Lower leg skin (tissue), 3 donors: ENCODE measurements at regions not wholly inside any gene's neighbourhood (a gene's known extent, or its start where the extent isn't known, plus 50 kb on each side); places are given as distances from the start of the nearest gene placed in this dataset.

Experiments used
- CTCF ChIP-seq, 3 donors: fragments of 450-650 bp; IDR thresholded peaks; one replicate each; pipeline ENCODE4 v1.5.1; 2016; ENCODE audit warnings: antibody characterized with exemption in 3 of 3, mild to moderate bottlenecking in 3 of 3, moderate library complexity in 2 of 3
- POLR2A ChIP-seq, 2 donors: fragments of 450-650 bp; IDR thresholded peaks; one replicate each; pipeline ENCODE4 v1.6.1; 2016 to 2017; ENCODE audit warnings: antibody characterized with exemption in 2 of 2, mild to moderate bottlenecking in 1 of 2, moderate library complexity in 1 of 2

- TF ChIP-seq CTCF (IDR thresholded peaks at IDR 0.05) (no peak), POLR2A (IDR thresholded peaks at IDR 0.05) (no peak)
Observed at GRCh38 chr13:40151673-40152072, 496.2 kb downstream of the COG6 start.
